K562 (cell line): ENCODE measurements at regions not wholly inside any gene's neighbourhood (a gene's known extent, or its start where the extent isn't known, plus 50 kb on each side); places are given as distances from the start of the nearest gene placed in this dataset.

Experiments used
- ATAC-seq: fragments of 200-7000 bp; cut with Tn5 transposase; 3 replicates; pipeline ENCODE4 v1.9.1; 2020; ENCODE audit warnings: moderate library complexity
- BruUV-seq: library from RNA; stranded (reverse); fragments of 400-500 nt; replicated peaks from 2 replicates; lab custom pipeline; 2021; lab: Mats Ljungman, UMichigan
- CTCF ChIA-PET: fragments of 300-600 bp; formaldehyde crosslinking; extraction: SDS; loops from one replicate; lab custom pipeline; 2021; ENCODE audit warnings: low intra/inter-chr PET ratio; lab: Yijun Ruan, JAX
- POLR2A ChIA-PET: fragments of 300-600, 350-650 bp; sonication (Branson Sonifier 250); formaldehyde crosslinking; extraction: SDS; loops from one replicate; lab custom pipeline; 2021; ENCODE audit warnings: antibody characterized with exemption, inconsistent platforms; lab: Yijun Ruan, JAX
- DNase-seq, 4 experiments: peaks; one replicate each; pipeline versions ENCODE4 v3.0.0 to v3.0.0-alpha.2; 2011 to 2018; ENCODE audit warnings: low spot score in 3 of 4, mixed read lengths in 3 of 4; ENCODE audit errors: extremely low read depth in 1 of 4
- FAIRE-seq: peaks from 2 replicates; lab custom pipeline; 2011; peaks lifted over from hg19 to GRCh38; lab: Jason Lieb, UNC
- H2AFZ ChIP-seq: 2 replicates; pipeline ENCODE4 v1.6.0; 2011; ENCODE audit warnings: low read depth, low read length, control low read depth, inconsistent platforms
- H3K27ac ChIP-seq: fragments of 200-600 bp; 3 replicates; pipeline ENCODE4 v1.8.0; 2011; ENCODE audit warnings: low read depth, mild to moderate bottlenecking, control low read depth, inconsistent platforms, low read length, moderate library complexity, mixed read lengths; ENCODE audit errors: extremely low read depth
- H3K27me3 ChIP-seq, 2 experiments: fragments of 300-600 bp in 1 of 2; 2 replicates in 1 of 2; 3 replicates in 1 of 2; pipeline versions ENCODE4 v1.6.0 to v1.8.0; 2011; ENCODE audit warnings: inconsistent platforms in 2 of 2, low read length in 2 of 2, mild to moderate bottlenecking in 1 of 2, mixed read lengths in 1 of 2, moderate library complexity in 1 of 2; ENCODE audit not compliant: control insufficient read depth in 2 of 2, insufficient read depth in 2 of 2
- H3K36me3 ChIP-seq: fragments of 300-600 bp; 3 replicates; pipeline ENCODE4 v1.8.0; 2011; ENCODE audit warnings: mild to moderate bottlenecking, low read length, inconsistent platforms; ENCODE audit not compliant: control insufficient read depth, insufficient read depth
- H3K4me1 ChIP-seq, 2 experiments: fragments of 200-600 bp in 1 of 2; replicated peaks in 1 of 2; 2 replicates in 1 of 2; 3 replicates in 1 of 2; pipeline versions ENCODE4 v1.5.1 to v1.8.0; 2011; ENCODE audit warnings: inconsistent platforms in 2 of 2, low read length in 2 of 2, mild to moderate bottlenecking in 1 of 2, mixed read lengths in 1 of 2, moderate library complexity in 1 of 2; ENCODE audit not compliant: control insufficient read depth in 2 of 2, insufficient read depth in 2 of 2
- H3K4me2 ChIP-seq: 2 replicates; pipeline ENCODE4 v1.6.1; 2011; ENCODE audit warnings: low read length, control low read depth, inconsistent platforms, mixed read lengths; ENCODE audit not compliant: insufficient read depth
- H3K4me3 ChIP-seq: fragments of 200-600 bp; sonication (generic), shearing (Covaris generic); 2 replicates; pipeline ENCODE4 v1.5.1; 2016; ENCODE audit warnings: control low read depth, inconsistent platforms
- H3K79me2 ChIP-seq: fragments of 200-600 bp; 3 replicates; pipeline ENCODE4 v1.8.0; 2011; ENCODE audit warnings: low read length, inconsistent platforms; ENCODE audit not compliant: control insufficient read depth, insufficient read depth
- H3K9ac ChIP-seq, 2 experiments: 2 replicates each; pipeline versions ENCODE4 v1.6.0 to v1.6.1; 2011; ENCODE audit warnings: low read depth in 2 of 2, low read length in 2 of 2, control low read depth in 1 of 2, inconsistent platforms in 1 of 2, mild to moderate bottlenecking in 1 of 2, mixed read lengths in 1 of 2; ENCODE audit not compliant: insufficient read depth in 1 of 2
- H3K9me1 ChIP-seq: one replicate; pipeline ENCODE4 v1.6.0; 2011; ENCODE audit warnings: inconsistent platforms, mild to moderate bottlenecking, low read length, moderate library complexity; ENCODE audit not compliant: control insufficient read depth, insufficient read depth
- H3K9me3 ChIP-seq: replicated peaks from 2 replicates; pipeline ENCODE4 v1.5.1; 2011; ENCODE audit warnings: low read depth, low read length, inconsistent platforms; ENCODE audit not compliant: control insufficient read depth, insufficient read depth
- H4K20me1 ChIP-seq: replicated peaks from 2 replicates; pipeline ENCODE4 v1.6.1; 2011; ENCODE audit warnings: low read length, inconsistent platforms, mixed read lengths; ENCODE audit not compliant: control insufficient read depth, insufficient read depth
- E2F4 ChIP-seq: sonication (generic); formaldehyde crosslinking; IDR thresholded peaks from 2 replicates; pipeline ENCODE4 v1.8.0; 2022; ENCODE audit warnings: mild to moderate bottlenecking, low read depth, missing genetic modification reagents
- KLF1 ChIP-seq: fragments of 450-650 bp; IDR thresholded peaks from 2 replicates; pipeline ENCODE4 v1.6.1; 2016; ENCODE audit warnings: missing genetic modification characterization, missing compliant biosample characterization
- SPI1 ChIP-seq: IDR thresholded peaks from 2 replicates; pipeline ENCODE4 v1.6.1; 2011; ENCODE audit warnings: low read depth, low read length, control low read depth, borderline replicate concordance
- ZBTB2 ChIP-seq: fragments of 450-650 bp; IDR thresholded peaks from 2 replicates; pipeline ENCODE4 v1.6.1; 2016; ENCODE audit warnings: antibody characterized with exemption
- ZBTB7A ChIP-seq: IDR thresholded peaks from 2 replicates; pipeline ENCODE4 v1.6.1; 2011; ENCODE audit warnings: low read depth, mild to moderate bottlenecking, low read length, moderate library complexity, borderline replicate concordance; ENCODE audit not compliant: control insufficient read depth
- ZBTB8A ChIP-seq: fragments of 450-650 bp; IDR thresholded peaks from 2 replicates; pipeline ENCODE4 v1.6.1; 2018; ENCODE audit warnings: mild to moderate bottlenecking, moderate library complexity; ENCODE audit not compliant: partially characterized antibody
- in situ Hi-C: fragments of 300-500 bp; cut with MboI; formaldehyde crosslinking; loops from 4 replicates; pipeline ENCODE4 v1.15.0; 2018; ENCODE audit warnings: inconsistent platforms, mixed read lengths
- intact Hi-C: fragments of 100-400 bp; cut with micrococcal nuclease; formaldehyde crosslinking; loops from 2 replicates; pipeline ENCODE4 v1.14.2; 2022

- TF ChIP-seq SPI1 (no peak), ZBTB7A (no peak), E2F4 (no peak), KLF1 (tag) (no peak), ZBTB2 (no peak)
Measured at GRCh38 chr11:90496722-90497121, 273.9 kb upstream of the CHORDC1 start (continued).

GRCh38 chr11:90493379-90493778, 270.5 kb upstream of the CHORDC1 start:
- H3K9me3 ChIP-seq: no peaks in the 10 kb centered on the region
- TF ChIP-seq ZBTB8A: no peak
- TF ChIP-seq, all 486 proteins: peak for 0
- intact Hi-C loops (no loop called here), in situ Hi-C loops (no loop called here)
- FAIRE-seq (no peak), ATAC-seq (no peak), DNase-seq (no peak)
- Histone ChIP-seq H3K27me3 (no peaks in the 10 kb centered on the region), H4K20me1 (no peaks in the 10 kb centered on the region), H3K27ac (no peak overlapping the region), H3K4me2 (no peak overlapping the region), H3K9ac (no peak overlapping the region), H3K79me2 (no peaks in the 10 kb centered on the region), H3K4me1 (no peaks in the 10 kb centered on the region), H3K4me3 (no peak overlapping the region), H2AFZ (no peak overlapping the region), H3K9me1 (no peaks in the 10 kb centered on the region), H3K36me3 (no peaks in the 10 kb centered on the region)
- ChIA-PET CTCF (no interaction called here), POLR2A (no interaction called here)
- BruUV-seq: no TSS peak
